Endothelial cell of umbilical vein (primary cell): ENCODE measurements at regions not wholly inside any gene's neighbourhood (a gene's known extent, or its start where the extent isn't known, plus 50 kb on each side); places are given as distances from the start of the nearest gene placed in this dataset.

Experiments
- BruUV-seq: library from RNA; stranded (reverse); fragments of 400-500 nt; replicated peaks from 2 replicates; lab custom pipeline; 2021; lab: Mats Ljungman, UMichigan
- CTCF ChIA-PET: fragments of 300-600, 350-600 bp; sonication (Branson Sonifier 250); formaldehyde crosslinking; loops from one replicate; lab custom pipeline; 2021; ENCODE audit warnings: antibody characterized with exemption, inconsistent platforms; lab: Charles Lee
- POLR2A ChIA-PET: fragments of 300-600, 350-600 bp; sonication (Branson Sonifier 250); formaldehyde crosslinking; loops from one replicate; lab custom pipeline; 2021; ENCODE audit warnings: antibody characterized with exemption, inconsistent platforms; lab: Charles Lee
- DNase-seq: peaks from one replicate; pipeline ENCODE4 v3.0.0-alpha.2; 2011; ENCODE audit warnings: low read depth, low spot score
- FAIRE-seq: peaks from 2 replicates; lab custom pipeline; 2011; peaks lifted over from hg19 to GRCh38; lab: Jason Lieb, UNC
- H2AFZ ChIP-seq: 2 replicates; pipeline ENCODE4 v1.6.0; 2012; ENCODE audit warnings: low read depth, low read length, control low read depth, inconsistent platforms
- H3K27ac ChIP-seq: 2 replicates; pipeline ENCODE4 v1.5.1; 2011; ENCODE audit warnings: low read depth, mild to moderate bottlenecking, control low read depth, low read length, moderate library complexity; ENCODE audit not compliant: insufficient read depth
- H3K27me3 ChIP-seq, 2 experiments: 2 replicates each; pipeline versions ENCODE4 v1.6.0 to v1.6.1; 2011; ENCODE audit warnings: low read length in 2 of 2, mixed read lengths in 1 of 2; ENCODE audit not compliant: control insufficient read depth in 2 of 2, insufficient read depth in 2 of 2
- H3K36me3 ChIP-seq, 2 experiments: 2 replicates in 1 of 2; 3 replicates in 1 of 2; pipeline ENCODE4 v1.5.1; 2011; ENCODE audit warnings: low read length in 2 of 2, mild to moderate bottlenecking in 1 of 2, moderate library complexity in 1 of 2; ENCODE audit not compliant: control insufficient read depth in 2 of 2, insufficient read depth in 2 of 2; ENCODE audit errors: extremely low read depth in 1 of 2
- H3K4me1 ChIP-seq: 3 replicates; pipeline ENCODE4 v1.5.1; 2011; ENCODE audit warnings: mild to moderate bottlenecking, low read length; ENCODE audit not compliant: control insufficient read depth, insufficient read depth; ENCODE audit errors: extremely low read depth
- H3K4me2 ChIP-seq: 2 replicates; pipeline ENCODE4 v1.6.1; 2011; ENCODE audit warnings: low read length, control low read depth, mixed read lengths; ENCODE audit not compliant: insufficient read depth
- H3K4me3 ChIP-seq, 3 experiments: fragments of 200-600 bp in 1 of 3; sonication (generic), shearing (Covaris generic) in 1 of 3; replicated peaks in 1 of 3; 2 replicates each; pipeline ENCODE4 v1.5.1; 2011 to 2016; ENCODE audit warnings: control low read depth in 3 of 3, low read length in 3 of 3, mild to moderate bottlenecking in 2 of 3, inconsistent platforms in 1 of 3, low read depth in 1 of 3, moderate library complexity in 1 of 3; ENCODE audit not compliant: insufficient read depth in 1 of 3
- H3K79me2 ChIP-seq: 2 replicates; pipeline ENCODE4 v1.6.0; 2012; ENCODE audit warnings: low read length, inconsistent platforms; ENCODE audit not compliant: control insufficient read depth, insufficient read depth
- H3K9ac ChIP-seq: replicated peaks from 2 replicates; pipeline ENCODE3; 2011; ENCODE audit warnings: low read length, control low read depth; ENCODE audit not compliant: insufficient read depth; ENCODE audit errors: extremely low read depth
- H3K9me1 ChIP-seq: replicated peaks from 3 replicates; pipeline ENCODE4 v1.6.0; 2011; ENCODE audit warnings: mild to moderate bottlenecking, low read length; ENCODE audit not compliant: control insufficient read depth, insufficient read depth; ENCODE audit errors: extremely low read depth
- H3K9me3 ChIP-seq: replicated peaks from 2 replicates; pipeline ENCODE4 v1.5.1; 2012; ENCODE audit warnings: low read length, inconsistent platforms; ENCODE audit not compliant: control insufficient read depth, insufficient read depth
- H4K20me1 ChIP-seq: replicated peaks from 2 replicates; pipeline ENCODE3; 2011; ENCODE audit warnings: mild to moderate bottlenecking, low read length; ENCODE audit not compliant: control insufficient read depth, insufficient read depth; ENCODE audit errors: extremely low read depth
- CTCF ChIP-seq, 2 donors: IDR thresholded peaks; 1 replicate in 1 of 2; 2 replicates in 1 of 2; pipeline ENCODE4 v1.5.1; 2011; ENCODE audit warnings: low read length in 2 of 2, mild to moderate bottlenecking in 2 of 2, moderate library complexity in 2 of 2, control low read depth in 1 of 2, inconsistent platforms in 1 of 2, low read depth in 1 of 2; ENCODE audit not compliant: insufficient read depth in 1 of 2; ENCODE audit errors: extremely low read depth in 1 of 2
- EZH2 ChIP-seq: IDR thresholded peaks from 2 replicates; pipeline ENCODE4 v1.6.1; 2012; ENCODE audit warnings: borderline replicate concordance, low read depth, mild to moderate bottlenecking, moderate library complexity, low read length, inconsistent platforms; ENCODE audit not compliant: severe bottlenecking
- FOS ChIP-seq: IDR thresholded peaks from 2 replicates; pipeline ENCODE4 v1.6.1; 2011; ENCODE audit warnings: mild to moderate bottlenecking, low read length, moderate library complexity, borderline replicate concordance; ENCODE audit not compliant: insufficient read depth
- GATA2 ChIP-seq: IDR thresholded peaks from 2 replicates; pipeline ENCODE4 v1.7.0; 2011; ENCODE audit warnings: low read depth, mild to moderate bottlenecking, moderate library complexity, mixed read lengths, low read length; ENCODE audit not compliant: insufficient read length, insufficient read depth
- JUN ChIP-seq: IDR thresholded peaks from 2 replicates; pipeline ENCODE4 v1.6.1; 2011; ENCODE audit warnings: borderline replicate concordance, low read depth; ENCODE audit not compliant: insufficient read length, insufficient read depth
- MAX ChIP-seq: IDR thresholded peaks from 2 replicates; pipeline ENCODE4 v1.6.1; 2011; ENCODE audit not compliant: insufficient read depth, insufficient read length
- MYC ChIP-seq: IDR thresholded peaks from one replicate; pipeline ENCODE4 v1.6.1; 2011; ENCODE audit warnings: mild to moderate bottlenecking, low read depth, low read length
- POLR2A ChIP-seq: IDR thresholded peaks from 2 replicates; pipeline ENCODE4 v1.6.1; 2012; ENCODE audit warnings: low read depth, mild to moderate bottlenecking, control low read depth, low read length
- POLR2AphosphoS5 ChIP-seq: IDR thresholded peaks from 2 replicates; pipeline ENCODE4 v1.6.1; 2012; ENCODE audit warnings: low read depth, mild to moderate bottlenecking, control low read depth, low read length, moderate library complexity; ENCODE audit not compliant: insufficient read depth
- dilution Hi-C: fragments of 300-500 bp; cut with MboI; formaldehyde crosslinking; loops from one replicate; pipeline ENCODE4 v1.15.0; 2019; ENCODE audit warnings: low sequenced_read_pairs; ENCODE audit not compliant: extremely low pct_ligation_motif_present
- intact Hi-C: fragments of 100-400 bp; cut with micrococcal nuclease; formaldehyde crosslinking; loops from one replicate; pipeline ENCODE4 v1.10.0; 2022

GRCh38 chr4:10243856-10244255 is 127.3 kb upstream of the WDR1 start:
- CTCF ChIA-PET = no interaction called here
- no TSS peak for BruUV-seq
- H3K27me3 ChIP-seq = peaks cover 0 to 4% of the 10 kb centered on the region in 2 experiments
- H3K79me2 ChIP-seq = no peaks in the 10 kb centered on the region
- no peaks in the 10 kb centered on the region for H3K9me3 ChIP-seq
- H3K9ac ChIP-seq = no peak overlapping the region
- DNase-seq = no peak
- no peaks in the 10 kb centered on the region for H3K4me1 ChIP-seq
- TF ChIP-seq CTCF (IDR thresholded peaks at IDR 0.05; ENCODE audit: extremely low read depth in 1 of 2, insufficient read depth in 1 of 2, low read depth in 1 of 2, low read length in 2 of 2) (no peak), MAX (no peak), EZH2 (no peak), MYC (no peak)
- no peaks in the 10 kb centered on the region for H3K36me3 ChIP-seq
- H4K20me1 ChIP-seq = no peaks in the 10 kb centered on the region
- H3K27ac ChIP-seq = no peak overlapping the region
- POLR2A ChIA-PET = no interaction called here
- intact Hi-C loops (no loop called here), dilution Hi-C loops (no loop called here)
- no peak overlapping the region for H3K4me2 ChIP-seq
- no peak overlapping the region for H2AFZ ChIP-seq
- no peak for FAIRE-seq
- no peaks in the 10 kb centered on the region for H3K9me1 ChIP-seq
- H3K4me3 ChIP-seq = no peak overlapping the region

GRCh38 chr4:10240691-10241090 is 124.1 kb upstream of the WDR1 start:
- Histone ChIP-seq H3K27me3 (peaks cover 0 to 4% of the 10 kb centered on the region in 2 experiments), H3K9me3 (no peaks in the 10 kb centered on the region), H3K4me1 (no peaks in the 10 kb centered on the region), H2AFZ (no peak overlapping the region), H3K36me3 (no peaks in the 10 kb centered on the region), H3K9me1 (no peaks in the 10 kb centered on the region), H3K9ac (no peak overlapping the region), H4K20me1 (no peaks in the 10 kb centered on the region), H3K27ac (no peak overlapping the region), H3K79me2 (no peaks in the 10 kb centered on the region), H3K4me2 (no peak overlapping the region), H3K4me3 (no peak overlapping the region)
- ChIA-PET POLR2A (no interaction called here), CTCF (no interaction called here)
- TF ChIP-seq POLR2AphosphoS5 (no peak), MYC (no peak), EZH2 (no peak), GATA2 (no peak), CTCF (IDR thresholded peaks at IDR 0.05; ENCODE audit: extremely low read depth in 1 of 2, insufficient read depth in 1 of 2, low read depth in 1 of 2, low read length in 2 of 2) (no peak), FOS (no peak), MAX (no peak), POLR2A (no peak), JUN (no peak)
- dilution Hi-C loops = no loop called here
- intact Hi-C loops = no loop called here
- DNase-seq = no peak
- no peak for FAIRE-seq
- no TSS peak for BruUV-seq
